Gastrocnemius medialis (tissue), 4 donors: ENCODE measurements at regions not wholly inside any gene's neighbourhood (a gene's known extent, or its start where the extent isn't known, plus 50 kb on each side); places are given as distances from the start of the nearest gene placed in this dataset.

Source experiments
- CTCF ChIP-seq, 5 experiments: fragments of 450-650 bp in 3 of 5; fragments of 200-600 bp in 2 of 5; sonication (generic) in 2 of 5; IDR thresholded peaks in 4 of 5; conservative IDR thresholded peaks in 1 of 5; 1 replicate in 4 of 5; 2 replicates in 1 of 5; pipeline ENCODE4 v1.5.1; 2016 to 2019; ENCODE audit warnings: antibody characterized with exemption in 5 of 5, mild to moderate bottlenecking in 3 of 5, moderate library complexity in 3 of 5
- POLR2A ChIP-seq, 2 donors: fragments of 450-650 bp; IDR thresholded peaks; one replicate each; pipeline ENCODE4 v1.6.1; 2017; ENCODE audit warnings: antibody characterized with exemption in 2 of 2, mild to moderate bottlenecking in 2 of 2, moderate library complexity in 2 of 2

GRCh38 chr12:75701859-75702258, 190.4 kb upstream of the KRR1 start:
- TF ChIP-seq CTCF (IDR thresholded peaks at IDR 0.05 in 4 of 5, conservative IDR thresholded peaks at IDR 0.05 in 1 of 5), result no peak
- no peak for TF ChIP-seq POLR2A (IDR thresholded peaks at IDR 0.05)
